WERI-Rb-1 (cell line): ENCODE measurements at regions not wholly inside any gene's neighbourhood (a gene's known extent, or its start where the extent isn't known, plus 50 kb on each side); places are given as distances from the start of the nearest gene placed in this dataset.
A peak's percentile ranks its signal among the peaks of the same experiment; 100 is the strongest.
"Not testable (repeated sequence)": the region's sequence is repeated elsewhere in the genome, so short reads cannot be mapped to it uniquely, and the experiment has no call there.

Experiments
- DNase-seq: peaks from one replicate; pipeline ENCODE4 v3.0.0-alpha.2; 2020
- H3K27ac ChIP-seq: fragments of 250-450 bp; sonication (Bioruptor Pico); 2 replicates; pipeline ENCODE4 v1.5.1; 2020; ENCODE audit warnings: mild to moderate bottlenecking, moderate library complexity
- H3K27me3 ChIP-seq: fragments of 250-450 bp; sonication (Bioruptor Pico); 2 replicates; pipeline ENCODE4 v1.5.1; 2021; ENCODE audit warnings: mild to moderate bottlenecking, low read depth, moderate library complexity; ENCODE audit not compliant: insufficient read depth, severe bottlenecking
- H3K36me3 ChIP-seq: fragments of 250-450 bp; sonication (Bioruptor Pico); 2 replicates; pipeline ENCODE4 v1.5.1; 2020; ENCODE audit warnings: mild to moderate bottlenecking, moderate library complexity
- H3K4me3 ChIP-seq: 2 replicates; pipeline ENCODE4 v1.5.1; 2011; ENCODE audit warnings: low read depth, mild to moderate bottlenecking, control low read depth, low read length
- H3K9me3 ChIP-seq: fragments of 250-450 bp; sonication (Bioruptor Pico); 2 replicates; pipeline ENCODE4 v1.5.1; 2021; ENCODE audit warnings: mild to moderate bottlenecking, moderate library complexity; ENCODE audit not compliant: severe bottlenecking
- CTCF ChIP-seq: IDR thresholded peaks from 2 replicates; pipeline ENCODE4 v1.5.1; 2011; ENCODE audit warnings: low read depth, mild to moderate bottlenecking, control low read depth, inconsistent platforms, low read length

- no peak for DNase-seq
- Histone ChIP-seq H3K27me3 (no peaks in the 10 kb centered on the region), H3K4me3 (no peak overlapping the region), H3K27ac (no peak overlapping the region), H3K9me3 (no peaks in the 10 kb centered on the region), H3K36me3 (no peaks in the 10 kb centered on the region)
- TF ChIP-seq CTCF, result no peak
These were observed 89.5 kb downstream of the ZNF92 start for GRCh38 chr7:65463184-65463583.

- H3K27me3 ChIP-seq, H3K27ac ChIP-seq, H3K4me3 ChIP-seq, DNase-seq, H3K36me3 ChIP-seq, H3K9me3 ChIP-seq: not testable (repeated sequence)
These were observed 96.4 kb downstream of the ZNF92 start for GRCh38 chr7:65469919-65470558.

- no peak for TF ChIP-seq CTCF
- Histone ChIP-seq H3K9me3 (peaks cover 7% of the 10 kb centered on the region), H3K27me3 (no peaks in the 10 kb centered on the region), H3K27ac (no peak overlapping the region), H3K4me3 (no peak overlapping the region), H3K36me3 (no peaks in the 10 kb centered on the region)
- no peak for DNase-seq
These were observed 97.9 kb downstream of the ZNF92 start for GRCh38 chr7:65471587-65471986.

- no peak for DNase-seq
- TF ChIP-seq CTCF, result no peak
- Histone ChIP-seq H3K36me3 (no peaks in the 10 kb centered on the region), H3K9me3 (peaks cover 8% of the 10 kb centered on the region), H3K27me3 (no peaks in the 10 kb centered on the region), H3K27ac (no peak overlapping the region), H3K4me3 (no peak overlapping the region)
These were observed 101.5 kb downstream of the ZNF92 start for GRCh38 chr7:65475040-65475726.

GRCh38 chr7:65475734-65476319, 102.2 kb downstream of the ZNF92 start:
- Histone ChIP-seq H3K27me3 (no peaks in the 10 kb centered on the region), H3K4me3 (no peak overlapping the region), H3K27ac (no peak overlapping the region), H3K36me3 (no peaks in the 10 kb centered on the region), H3K9me3 (peaks cover 11% of the 10 kb centered on the region)
- DNase-seq, result no peak
- no peak for TF ChIP-seq CTCF

GRCh38 chr7:65477326-65477725, 103.7 kb downstream of the ZNF92 start:
- Histone ChIP-seq H3K9me3 (peaks cover 11% of the 10 kb centered on the region), H3K27me3 (no peaks in the 10 kb centered on the region), H3K4me3 (peak overlapping the region; percentile 29), H3K27ac (peak overlapping the region; percentile 59), H3K36me3 (no peaks in the 10 kb centered on the region)
- DNase-seq, result peak; percentile 84
- peak; percentile 85 for TF ChIP-seq CTCF
